ENCODE measurements at regions not wholly inside any gene's neighbourhood (a gene's known extent, or its start where the extent isn't known, plus 50 kb on each side); places are given as distances from the start of the nearest gene placed in this dataset.

DNA sequence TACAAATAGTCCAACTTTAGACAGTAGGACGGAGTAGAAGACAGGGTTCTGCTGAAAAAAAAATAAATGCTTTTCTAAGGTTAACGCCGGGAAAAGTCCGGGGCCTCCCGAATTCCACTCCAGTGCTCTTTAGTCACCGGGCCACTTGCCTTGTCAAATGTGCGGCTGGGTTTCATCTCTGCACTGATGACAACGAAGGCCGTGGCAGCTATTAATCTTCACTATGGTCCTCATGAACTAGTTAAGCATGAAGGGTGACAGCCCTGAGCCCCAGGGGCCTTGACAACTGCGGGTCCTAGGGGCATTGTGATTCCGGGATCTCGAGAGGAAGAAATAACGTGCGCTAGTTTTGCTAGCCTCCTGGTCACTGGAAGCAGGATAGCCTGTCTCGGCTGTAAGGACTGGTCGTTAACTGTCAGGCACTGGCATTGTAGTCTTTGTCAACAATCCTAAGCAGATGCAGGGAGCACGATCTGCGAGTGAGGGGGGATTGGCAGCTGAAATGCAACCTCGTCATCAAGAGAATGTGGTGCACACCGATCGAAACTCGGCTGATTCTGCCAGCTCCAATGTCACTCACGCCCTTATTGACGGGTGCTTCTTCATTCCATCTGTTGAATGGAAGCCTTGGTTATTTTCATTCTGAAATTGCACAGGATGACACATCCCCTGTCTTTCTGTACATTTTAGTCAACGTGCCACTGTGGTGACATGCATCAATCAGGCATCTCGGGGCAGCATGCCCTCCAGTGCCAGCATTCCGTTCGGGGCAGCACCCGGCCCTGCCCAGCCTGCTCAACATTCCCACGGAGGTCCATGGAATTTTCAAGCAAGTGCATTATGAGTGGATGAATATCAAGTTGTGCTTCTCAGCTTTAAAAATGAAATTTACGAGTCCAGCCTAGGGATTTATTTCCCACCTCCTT, 51.6 kb upstream of the MGMT start:
- Histone ChIP-seq H3K27ac (no peak overlapping the region), H3K9ac (no peak overlapping the region), H3K4me3 (no peak overlapping the region), H3K4me2 (no peak overlapping the region), H4K20me1 (ENCODE audit: low read depth) (no peaks in the 10 kb centered on the region), H3K4me1 (no peaks in the 10 kb centered on the region), H3F3A (ENCODE audit: low read depth) (no peaks in the 10 kb centered on the region), H3K27me3 (no peaks in the 10 kb centered on the region), H3K79me2 (ENCODE audit: low read depth) (no peaks in the 10 kb centered on the region), H3K36me3 (no peaks in the 10 kb centered on the region), H2AFZ (replicated peaks) (no peak overlapping the region), H3K9me3 (ENCODE audit: low read depth) (no peaks in the 10 kb centered on the region)
- H3K27ac Mint-ChIP-seq = no peak overlapping the region
- peaks cover 3% of the 10 kb centered on the region for H3K27me3 Mint-ChIP-seq (ENCODE audit: insufficient read depth, low read depth)
- no peaks in the 10 kb centered on the region for H3K36me3 Mint-ChIP-seq
- H3K9me3 Mint-ChIP-seq = no peaks in the 10 kb centered on the region
- H3K4me3 Mint-ChIP-seq = no peak overlapping the region
- no peak for DNase-seq (ENCODE audit: low spot score)
- peaks cover 3% of the 10 kb centered on the region for H3K4me1 Mint-ChIP-seq
- TF ChIP-seq EZH2 (IDR thresholded peaks at IDR 0.05) (no peak), EZH2phosphoT487 (IDR thresholded peaks at IDR 0.05) (no peak)
- TF ChIP-seq, protein P1, sequence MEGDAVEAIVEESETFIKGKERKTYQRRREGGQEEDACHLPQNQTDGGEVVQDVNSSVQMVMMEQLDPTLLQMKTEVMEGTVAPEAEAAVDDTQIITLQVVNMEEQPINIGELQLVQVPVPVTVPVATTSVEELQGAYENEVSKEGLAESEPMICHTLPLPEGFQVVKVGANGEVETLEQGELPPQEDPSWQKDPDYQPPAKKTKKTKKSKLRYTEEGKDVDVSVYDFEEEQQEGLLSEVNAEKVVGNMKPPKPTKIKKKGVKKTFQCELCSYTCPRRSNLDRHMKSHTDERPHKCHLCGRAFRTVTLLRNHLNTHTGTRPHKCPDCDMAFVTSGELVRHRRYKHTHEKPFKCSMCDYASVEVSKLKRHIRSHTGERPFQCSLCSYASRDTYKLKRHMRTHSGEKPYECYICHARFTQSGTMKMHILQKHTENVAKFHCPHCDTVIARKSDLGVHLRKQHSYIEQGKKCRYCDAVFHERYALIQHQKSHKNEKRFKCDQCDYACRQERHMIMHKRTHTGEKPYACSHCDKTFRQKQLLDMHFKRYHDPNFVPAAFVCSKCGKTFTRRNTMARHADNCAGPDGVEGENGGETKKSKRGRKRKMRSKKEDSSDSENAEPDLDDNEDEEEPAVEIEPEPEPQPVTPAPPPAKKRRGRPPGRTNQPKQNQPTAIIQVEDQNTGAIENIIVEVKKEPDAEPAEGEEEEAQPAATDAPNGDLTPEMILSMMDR (IDR thresholded peaks at IDR 0.05) = no peak

DNA sequence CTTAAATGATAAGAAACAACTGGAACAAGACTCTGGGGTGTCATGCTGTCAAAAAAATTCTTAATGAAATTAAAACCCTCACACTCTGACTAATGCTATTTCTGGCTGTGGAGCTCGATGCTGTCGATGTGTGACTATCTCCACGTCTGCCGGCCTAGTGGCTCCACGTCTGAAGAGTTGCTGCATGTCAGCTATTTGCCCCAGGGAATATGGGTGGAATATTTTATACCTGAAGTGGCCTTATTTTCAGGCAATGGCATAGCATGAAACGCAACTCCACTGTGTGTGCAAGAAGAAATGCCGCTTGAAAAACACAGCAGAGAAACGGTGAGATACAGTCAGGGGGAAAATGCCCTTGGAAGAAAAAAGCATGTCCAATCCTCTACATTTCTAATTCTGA, 50.9 kb upstream of the MGMT start:
- H3K4me3 ChIP-seq = no peak overlapping the region
- no peaks in the 10 kb centered on the region for H4K20me1 ChIP-seq (ENCODE audit: low read depth)
- no peaks in the 10 kb centered on the region for H3K9me3 ChIP-seq (ENCODE audit: low read depth)
- H3K36me3 ChIP-seq = no peaks in the 10 kb centered on the region
- DNase-seq (ENCODE audit: low spot score) = no peak
- H3K27ac Mint-ChIP-seq = no peak overlapping the region
- H3K4me1 Mint-ChIP-seq = peaks cover 3% of the 10 kb centered on the region
- H3K4me1 ChIP-seq = no peaks in the 10 kb centered on the region
- H2AFZ ChIP-seq (replicated peaks) = no peak overlapping the region
- no peak overlapping the region for H3K4me3 Mint-ChIP-seq
- no peaks in the 10 kb centered on the region for H3K27me3 ChIP-seq
- H3K27ac ChIP-seq = no peak overlapping the region
- H3F3A ChIP-seq (ENCODE audit: low read depth) = no peaks in the 10 kb centered on the region
- H3K9me3 Mint-ChIP-seq = no peaks in the 10 kb centered on the region
- no peaks in the 10 kb centered on the region for H3K79me2 ChIP-seq (ENCODE audit: low read depth)
- H3K4me2 ChIP-seq = no peak overlapping the region
- H3K36me3 Mint-ChIP-seq = no peaks in the 10 kb centered on the region
- H3K9ac ChIP-seq = no peak overlapping the region
- peaks cover 3% of the 10 kb centered on the region for H3K27me3 Mint-ChIP-seq (ENCODE audit: insufficient read depth, low read depth)
- TF ChIP-seq EZH2phosphoT487 (IDR thresholded peaks at IDR 0.05) (no peak), EZH2 (IDR thresholded peaks at IDR 0.05) (no peak)
- TF ChIP-seq, protein P1 (IDR thresholded peaks at IDR 0.05) = no peak

DNA sequence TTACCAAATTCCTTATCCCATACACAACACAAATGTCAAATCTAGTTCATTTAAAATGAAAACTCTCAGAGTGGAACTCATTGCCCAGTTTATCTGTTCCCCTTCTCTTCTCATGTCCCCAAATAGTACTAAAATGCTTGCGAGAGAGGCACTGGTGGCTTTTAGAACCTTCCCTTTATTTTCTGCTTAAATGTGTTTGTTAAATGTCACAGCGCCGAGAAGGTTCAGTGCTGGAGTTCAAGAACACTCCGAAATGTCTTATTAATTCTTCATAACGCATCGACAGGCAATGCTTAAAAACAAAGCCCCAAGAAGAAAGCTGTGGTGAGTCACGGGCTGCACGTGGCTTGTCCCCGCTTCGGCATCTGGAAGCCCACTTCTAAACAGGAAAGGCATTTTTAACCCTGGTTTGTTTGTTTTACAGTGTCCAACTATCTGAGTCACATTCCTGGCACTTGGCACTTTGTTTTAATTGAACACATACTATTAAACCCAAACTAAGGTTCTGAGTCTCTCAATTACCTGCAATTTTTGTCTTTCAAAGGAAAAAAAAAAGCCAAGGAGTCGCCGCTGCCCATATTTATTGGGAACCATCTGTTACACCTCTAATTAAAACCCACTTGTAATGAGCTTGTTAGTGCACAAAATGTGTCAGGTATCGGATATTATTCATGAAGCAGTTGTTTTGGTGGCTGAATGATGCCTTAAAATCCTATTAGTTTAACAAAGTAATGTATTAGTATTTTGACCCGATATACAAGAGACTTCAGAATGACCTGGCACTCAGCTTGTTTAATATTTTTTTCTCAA, 49.9 kb upstream of the MGMT start:
- DNase-seq (ENCODE audit: low spot score) = no peak
- H3K4me1 ChIP-seq = no peaks in the 10 kb centered on the region
- H3K4me2 ChIP-seq = no peak overlapping the region
- Mint-ChIP-seq H3K27ac (no peak overlapping the region), H3K36me3 (no peaks in the 10 kb centered on the region), H3K4me3 (no peak overlapping the region), H3K9me3 (no peaks in the 10 kb centered on the region), H3K27me3 (ENCODE audit: insufficient read depth, low read depth) (peaks cover 3% of the 10 kb centered on the region), H3K4me1 (peaks cover 3% of the 10 kb centered on the region)
- no peak overlapping the region for H3K27ac ChIP-seq
- no peaks in the 10 kb centered on the region for H3K9me3 ChIP-seq (ENCODE audit: low read depth)
- H2AFZ ChIP-seq (replicated peaks) = no peak overlapping the region
- H3F3A ChIP-seq (ENCODE audit: low read depth) = no peaks in the 10 kb centered on the region
- no peaks in the 10 kb centered on the region for H4K20me1 ChIP-seq (ENCODE audit: low read depth)
- H3K4me3 ChIP-seq = no peak overlapping the region
- no peaks in the 10 kb centered on the region for H3K79me2 ChIP-seq (ENCODE audit: low read depth)
- TF ChIP-seq, protein P1 (IDR thresholded peaks at IDR 0.05) = no peak
- no peak for TF ChIP-seq EZH2 (IDR thresholded peaks at IDR 0.05)
- no peak for TF ChIP-seq EZH2phosphoT487 (IDR thresholded peaks at IDR 0.05)
- no peaks in the 10 kb centered on the region for H3K27me3 ChIP-seq
- H3K36me3 ChIP-seq = no peaks in the 10 kb centered on the region
- no peak overlapping the region for H3K9ac ChIP-seq
